T-cell (primary cell): ENCODE measurements at regions not wholly inside any gene's neighbourhood (a gene's known extent, or its start where the extent isn't known, plus 50 kb on each side); places are given as distances from the start of the nearest gene placed in this dataset.

ENCODE experiments used
- ATAC-seq, 4 experiments: fragments of 200-7000 bp in 3 of 4; fragments of 150-1000 bp in 1 of 4; cut with Tn5 transposase; replicated peaks in 1 of 4; 1 replicate in 3 of 4; 2 replicates in 1 of 4; pipeline ENCODE4 v1.10.0; 2021; ENCODE audit warnings: moderate library complexity in 3 of 4, mild to moderate bottlenecking in 2 of 4, moderate number of reproducible peaks in 1 of 4
- CTCF ChIA-PET, 2 donors: fragments of 300-600 bp; sonication (Branson Sonifier 250); formaldehyde crosslinking; loops; one replicate each; lab custom pipeline; 2022; ENCODE audit warnings: antibody characterized with exemption in 2 of 2; lab: Charles Lee
- POLR2A ChIA-PET, 2 donors: fragments of 300-600 bp; sonication (Branson Sonifier 250); formaldehyde crosslinking; loops; one replicate each; lab custom pipeline; 2022; ENCODE audit warnings: antibody characterized with exemption in 2 of 2; lab: Charles Lee
- DNase-seq, 35 experiments: peaks; one replicate each; pipeline versions ENCODE4 v3.0.0 to v3.0.0-alpha.2; 2013 to 2023
- H3K27ac ChIP-seq: one replicate; pipeline ENCODE4 v1.5.1; 2013; ENCODE audit warnings: low read length
- H3K27me3 ChIP-seq, 2 experiments: replicated peaks in 1 of 2; 1 replicate in 1 of 2; 2 replicates in 1 of 2; pipeline versions ENCODE4 v1.6.1 to v1.7.0; 2013; ENCODE audit warnings: low read length in 1 of 2, mixed read lengths in 1 of 2; ENCODE audit not compliant: control insufficient read depth in 2 of 2, insufficient read depth in 2 of 2; ENCODE audit errors: extremely low read depth in 1 of 2
- H3K36me3 ChIP-seq, 2 donors: 1 replicate in 1 of 2; 2 replicates in 1 of 2; pipeline versions ENCODE4 v1.6.1 to v1.7.0; 2013; ENCODE audit warnings: low read length in 1 of 2; ENCODE audit not compliant: control insufficient read depth in 2 of 2, insufficient read depth in 1 of 2; ENCODE audit errors: extremely low read depth in 1 of 2
- H3K4me1 ChIP-seq, 2 experiments: 1 replicate in 1 of 2; 2 replicates in 1 of 2; pipeline versions ENCODE4 v1.6.1 to v1.7.0; 2013; ENCODE audit warnings: low read length in 2 of 2, mixed read lengths in 1 of 2; ENCODE audit not compliant: insufficient read depth in 2 of 2, control insufficient read depth in 1 of 2; ENCODE audit errors: extremely low read depth in 1 of 2
- H3K4me3 ChIP-seq, 2 donors: 1 replicate in 1 of 2; 2 replicates in 1 of 2; pipeline versions ENCODE4 v1.5.1 to v1.7.0; 2013; ENCODE audit warnings: mild to moderate bottlenecking in 2 of 2, low read length in 1 of 2, moderate library complexity in 1 of 2; ENCODE audit not compliant: control insufficient read depth in 1 of 2; ENCODE audit errors: extremely low read depth in 1 of 2
- H3K9me3 ChIP-seq: 2 replicates; pipeline ENCODE4 v1.7.0; 2013
- H3K27ac Mint-ChIP-seq, 2 donors: one replicate each; pipeline ENCODE4 v1.8.0; 2020 to 2021; ENCODE audit warnings: mild to moderate bottlenecking in 2 of 2, mixed read lengths in 2 of 2
- H3K27me3 Mint-ChIP-seq, 2 donors: one replicate each; pipeline ENCODE4 v1.8.0; 2021 to 2022; ENCODE audit warnings: mixed read lengths in 2 of 2
- H3K36me3 Mint-ChIP-seq: one replicate; pipeline ENCODE4 v1.8.0; 2021; ENCODE audit warnings: mixed read lengths
- H3K4me1 Mint-ChIP-seq, 3 donors: one replicate each; pipeline ENCODE4 v1.8.0; 2020 to 2022; ENCODE audit warnings: mixed read lengths in 3 of 3, mild to moderate bottlenecking in 1 of 3
- H3K4me3 Mint-ChIP-seq, 3 donors: one replicate each; pipeline ENCODE4 v1.8.0; 2020 to 2022; ENCODE audit warnings: mild to moderate bottlenecking in 3 of 3, mixed read lengths in 3 of 3, moderate library complexity in 3 of 3
- H3K9me3 Mint-ChIP-seq, 3 donors: one replicate each; pipeline ENCODE4 v1.8.0; 2020 to 2022; ENCODE audit warnings: mixed read lengths in 3 of 3
- WGBS: methylation state at CpG from one replicate; pipeline ENCODE4 v1.1.5; 2013; ENCODE audit warnings: missing lambda C conversion rate; ENCODE audit not compliant: insufficient coverage; 5-methylcytosine and 5-hydroxymethylcytosine counted together

GRCh38 chr1:229203991-229204632 is 66.8 kb upstream of the RAB4A start:
- Mint-ChIP-seq H3K27ac (peak overlapping the region in 1 of 2 donors; percentile 16), H3K4me1 (peaks cover 24 to 34% (median 27%) of the 10 kb centered on the region in 3 donors), H3K27me3 (no peaks in the 10 kb centered on the region), H3K4me3 (no peak overlapping the region), H3K36me3 (no peaks in the 10 kb centered on the region), H3K9me3 (no peaks in the 10 kb centered on the region)
- CTCF ChIA-PET, result no interaction called here
- POLR2A ChIA-PET, result no interaction called here
- WGBS, result 90% methylated on average over 9 of the region's 11 CpGs
- H3K27ac ChIP-seq, result no peak overlapping the region
- no peaks in the 10 kb centered on the region for H3K36me3 ChIP-seq
- no peaks in the 10 kb centered on the region for H3K9me3 ChIP-seq
- DNase-seq (no peak), ATAC-seq (no peak)
- peaks cover 26 to 39% of the 10 kb centered on the region in 2 experiments for H3K4me1 ChIP-seq
- H3K27me3 ChIP-seq, result no peaks in the 10 kb centered on the region
- H3K4me3 ChIP-seq, result no peak overlapping the region

GRCh38 chr1:229204921-229205777 is 65.8 kb upstream of the RAB4A start:
- Histone ChIP-seq H3K4me1 (peaks cover 24 to 29% of the 10 kb centered on the region in 2 experiments), H3K36me3 (no peaks in the 10 kb centered on the region), H3K4me3 (no peak overlapping the region), H3K27me3 (no peaks in the 10 kb centered on the region), H3K27ac (no peak overlapping the region), H3K9me3 (no peaks in the 10 kb centered on the region)
- peak overlapping the region; percentile 82 to 93 for H3K27ac Mint-ChIP-seq
- H3K4me1 Mint-ChIP-seq, result peaks cover 16 to 24% (median 17%) of the 10 kb centered on the region in 3 donors
- DNase-seq (peak in 4 of 35 experiments; percentile 7 to 22 (median 16)), ATAC-seq (peak; percentile 55 to 79 (median 72))
- 69% methylated on average over 11 of the region's 17 CpGs for WGBS
- ChIA-PET CTCF (interaction anchor here in 1 of 2 donors (0.6 kb wide), 1 partner anchor 365 kb away, joined by 3 read pairs; no protein-coding TSS in a partner anchor), POLR2A (no interaction called here)
- no peaks in the 10 kb centered on the region for H3K27me3 Mint-ChIP-seq
- no peaks in the 10 kb centered on the region for H3K36me3 Mint-ChIP-seq
- H3K9me3 Mint-ChIP-seq, result no peaks in the 10 kb centered on the region
- peak overlapping the region in 2 of 3 donors; percentile 10 to 26 for H3K4me3 Mint-ChIP-seq

- Mint-ChIP-seq H3K4me1 (peaks cover 11 to 18% (median 16%) of the 10 kb centered on the region in 3 donors), H3K4me3 (no peak overlapping the region), H3K9me3 (no peaks in the 10 kb centered on the region), H3K27me3 (no peaks in the 10 kb centered on the region), H3K36me3 (no peaks in the 10 kb centered on the region), H3K27ac (peak overlapping the region in 1 of 2 donors; percentile 93)
- ATAC-seq (no peak), DNase-seq (no peak)
- H3K4me1 ChIP-seq, result peaks cover 23 to 24% of the 10 kb centered on the region in 2 experiments
- H3K27me3 ChIP-seq, result no peaks in the 10 kb centered on the region
- H3K4me3 ChIP-seq, result no peak overlapping the region
- no peaks in the 10 kb centered on the region for H3K36me3 ChIP-seq
- ChIA-PET POLR2A (no interaction called here), CTCF (interaction anchor here in 1 of 2 donors (0.6 kb wide), 1 partner anchor 505 kb away, joined by 3 read pairs; no protein-coding TSS in a partner anchor)
- H3K27ac ChIP-seq, result no peak overlapping the region
- H3K9me3 ChIP-seq, result no peaks in the 10 kb centered on the region
- 99% methylated on average over 7 of the region's 8 CpGs for WGBS
Measured at GRCh38 chr1:229205854-229206253, 65.1 kb upstream of the RAB4A start.

GRCh38 chr1:229207916-229208315 is 63.0 kb upstream of the RAB4A start:
- no peak overlapping the region for H3K4me3 ChIP-seq
- no peaks in the 10 kb centered on the region for H3K9me3 ChIP-seq
- 100% methylated on average over 2 of the region's 3 CpGs for WGBS
- no peaks in the 10 kb centered on the region for H3K27me3 ChIP-seq
- DNase-seq (no peak), ATAC-seq (no peak)
- peaks cover 23 to 24% of the 10 kb centered on the region in 2 experiments for H3K4me1 ChIP-seq
- Mint-ChIP-seq H3K4me3 (no peak overlapping the region), H3K9me3 (no peaks in the 10 kb centered on the region), H3K27me3 (no peaks in the 10 kb centered on the region), H3K4me1 (peaks cover 8 to 16% (median 16%) of the 10 kb centered on the region in 3 donors), H3K36me3 (no peaks in the 10 kb centered on the region), H3K27ac (no peak overlapping the region)
- no peaks in the 10 kb centered on the region for H3K36me3 ChIP-seq
- ChIA-PET POLR2A (no interaction called here), CTCF (no interaction called here)
- H3K27ac ChIP-seq, result no peak overlapping the region

- WGBS, result 75% methylated on average over 2 of the region's 3 CpGs
- no peaks in the 10 kb centered on the region for H3K27me3 Mint-ChIP-seq
- no peak overlapping the region for H3K27ac Mint-ChIP-seq
- Histone ChIP-seq H3K9me3 (no peaks in the 10 kb centered on the region), H3K27ac (no peak overlapping the region), H3K4me1 (peaks cover 23 to 24% of the 10 kb centered on the region in 2 experiments), H3K36me3 (no peaks in the 10 kb centered on the region), H3K27me3 (no peaks in the 10 kb centered on the region), H3K4me3 (no peak overlapping the region)
- DNase-seq, result no peak
- H3K4me1 Mint-ChIP-seq, result peaks cover 8 to 16% (median 16%) of the 10 kb centered on the region in 3 donors
- ATAC-seq, result no peak
- H3K4me3 Mint-ChIP-seq, result no peak overlapping the region
- ChIA-PET POLR2A (no interaction called here), CTCF (no interaction called here)
- H3K36me3 Mint-ChIP-seq, result no peaks in the 10 kb centered on the region
- H3K9me3 Mint-ChIP-seq, result no peaks in the 10 kb centered on the region
Measured at GRCh38 chr1:229208481-229208880, 62.4 kb upstream of the RAB4A start.

GRCh38 chr1:229209386-229209785 is 61.5 kb upstream of the RAB4A start:
- H3K27ac ChIP-seq, result no peak overlapping the region
- H3K4me1 ChIP-seq, result peaks cover 18 to 22% of the 10 kb centered on the region in 2 experiments
- H3K4me1 Mint-ChIP-seq, result peaks cover 8 to 16% (median 13%) of the 10 kb centered on the region in 3 donors
- ATAC-seq (no peak), DNase-seq (no peak)
- CTCF ChIA-PET, result no interaction called here
- POLR2A ChIA-PET, result no interaction called here
- H3K4me3 Mint-ChIP-seq, result no peak overlapping the region
- H3K4me3 ChIP-seq, result no peak overlapping the region
- H3K36me3 ChIP-seq, result no peaks in the 10 kb centered on the region
- no peak overlapping the region for H3K27ac Mint-ChIP-seq
- H3K36me3 Mint-ChIP-seq, result no peaks in the 10 kb centered on the region
- no peaks in the 10 kb centered on the region for H3K27me3 Mint-ChIP-seq
- H3K27me3 ChIP-seq, result no peaks in the 10 kb centered on the region
- no peaks in the 10 kb centered on the region for H3K9me3 Mint-ChIP-seq
- H3K9me3 ChIP-seq, result no peaks in the 10 kb centered on the region
- 50% methylated on average over 2 of the region's 4 CpGs for WGBS
